ENCODE measurements at regions not wholly inside any gene's neighbourhood (a gene's known extent, or its start where the extent isn't known, plus 50 kb on each side); places are given as distances from the start of the nearest gene placed in this dataset.
A peak's percentile ranks its signal among the peaks of the same experiment; 100 is the strongest.

- peak in 1 of 3 donors; percentile 7 for DNase-seq
Observed at GRCh38 chr15:35596285-35596684, 50.3 kb upstream of the DPH6 start.

GRCh38 chr15:35602836-35603235 is 56.9 kb upstream of the DPH6 start:
- no peak for DNase-seq

- DNase-seq, result peak in 2 of 3 donors; percentile 38 to 63
Observed at GRCh38 chr15:35603301-35603700, 57.3 kb upstream of the DPH6 start.

GRCh38 chr15:35603856-35604255 is 57.9 kb upstream of the DPH6 start:
- peak in 2 of 3 donors; percentile 46 to 67 for DNase-seq

- peak in 1 of 3 donors; percentile 23 for DNase-seq
Observed at GRCh38 chr15:35605764-35606449, 59.9 kb upstream of the DPH6 start.

GRCh38 chr15:35606450-35606779 is 60.5 kb upstream of the DPH6 start:
- DNase-seq, result no peak

- DNase-seq, result no peak
Observed at GRCh38 chr15:35616498-35617271, 70.7 kb upstream of the DPH6 start.

- DNase-seq, result peak in 1 of 3 donors; percentile 15
Observed at GRCh38 chr15:35618260-35619188, 72.6 kb upstream of the DPH6 start.

GRCh38 chr15:35622641-35623340 is 76.8 kb upstream of the DPH6 start:
- DNase-seq, result no peak

- peak in 1 of 3 donors; percentile 64 for DNase-seq
Observed at GRCh38 chr15:35624881-35625280, 78.9 kb upstream of the DPH6 start.

- DNase-seq, result peak in 1 of 3 donors; percentile 21
Observed at GRCh38 chr15:35626571-35627318, 80.8 kb upstream of the DPH6 start.

- DNase-seq, result no peak
Observed at GRCh38 chr15:35627696-35628095, 81.7 kb upstream of the DPH6 start.

GRCh38 chr15:35629766-35630165 is 83.8 kb upstream of the DPH6 start:
- no peak for DNase-seq

- no peak for DNase-seq
Observed at GRCh38 chr15:35630532-35630931, 84.6 kb upstream of the DPH6 start.

- DNase-seq, result no peak
Observed at GRCh38 chr15:35630985-35631384, 85.0 kb upstream of the DPH6 start.

- DNase-seq, result no peak
Observed at GRCh38 chr15:35633677-35634076, 87.7 kb upstream of the DPH6 start.

- no peak for DNase-seq
Observed at GRCh38 chr15:35646790-35647189, 100.8 kb upstream of the DPH6 start.

- no peak for DNase-seq
Observed at GRCh38 chr15:35647303-35647702, 101.3 kb upstream of the DPH6 start.

- DNase-seq, result no peak
Observed at GRCh38 chr15:35648941-35649340, 103.0 kb upstream of the DPH6 start.

GRCh38 chr15:35649575-35649974 is 103.6 kb upstream of the DPH6 start:
- no peak for DNase-seq

GRCh38 chr15:35654332-35654731 is 108.4 kb upstream of the DPH6 start:
- DNase-seq, result no peak

All from muscle of back (tissue), 3 donors.